Endothelial cell (in vitro differentiated cells): ENCODE measurements at regions not wholly inside any gene's neighbourhood (a gene's known extent, or its start where the extent isn't known, plus 50 kb on each side); places are given as distances from the start of the nearest gene placed in this dataset.
A peak's percentile ranks its signal among the peaks of the same experiment; 100 is the strongest.

ENCODE experiments used
- DNase-seq: peaks from one replicate; pipeline ENCODE4 v3.0.0; 2021; ENCODE audit warnings: low spot score
- H3K27ac Mint-ChIP-seq: one replicate; pipeline ENCODE4 v1.8.0; 2021; ENCODE audit warnings: mixed read lengths, inconsistent platforms; ENCODE audit not compliant: unreplicated experiment
- H3K27me3 Mint-ChIP-seq: one replicate; pipeline ENCODE4 v1.8.0; 2021; ENCODE audit warnings: mild to moderate bottlenecking, moderate library complexity, mixed read lengths, inconsistent platforms; ENCODE audit not compliant: unreplicated experiment
- H3K36me3 Mint-ChIP-seq: one replicate; pipeline ENCODE4 v1.8.0; 2021; ENCODE audit warnings: mild to moderate bottlenecking, low read depth, mixed read lengths, inconsistent platforms; ENCODE audit not compliant: unreplicated experiment
- H3K4me1 Mint-ChIP-seq: one replicate; pipeline ENCODE4 v1.8.0; 2021; ENCODE audit warnings: mild to moderate bottlenecking, mixed read lengths, inconsistent platforms; ENCODE audit not compliant: unreplicated experiment
- H3K4me3 Mint-ChIP-seq: one replicate; pipeline ENCODE4 v1.8.0; 2021; ENCODE audit warnings: mild to moderate bottlenecking, mixed read lengths, inconsistent platforms; ENCODE audit not compliant: unreplicated experiment
- H3K9me3 Mint-ChIP-seq: one replicate; pipeline ENCODE4 v1.8.0; 2021; ENCODE audit warnings: mixed read lengths, inconsistent platforms; ENCODE audit not compliant: unreplicated experiment
- CTCF ChIP-seq: fragments of 200-600 bp; sonication (generic); IDR thresholded peaks from one replicate; pipeline ENCODE4 v1.5.0; 2021; ENCODE audit warnings: antibody characterized with exemption; ENCODE audit not compliant: unreplicated experiment

- no peak for TF ChIP-seq CTCF
- Mint-ChIP-seq H3K9me3 (no peaks in the 10 kb centered on the region), H3K27me3 (peaks cover 5% of the 10 kb centered on the region), H3K4me3 (no peak overlapping the region), H3K36me3 (no peaks in the 10 kb centered on the region), H3K4me1 (no peaks in the 10 kb centered on the region), H3K27ac (no peak overlapping the region)
- no peak for DNase-seq
Observed at GRCh38 chr15:93372865-93373223, 283.8 kb upstream of the RGMA start.

GRCh38 chr15:93372208-93372864 lies 283.3 kb upstream of the RGMA start:
- Mint-ChIP-seq H3K36me3 (no peaks in the 10 kb centered on the region), H3K27me3 (peaks cover 4% of the 10 kb centered on the region), H3K9me3 (no peaks in the 10 kb centered on the region), H3K4me1 (no peaks in the 10 kb centered on the region), H3K27ac (no peak overlapping the region), H3K4me3 (no peak overlapping the region)
- no peak for DNase-seq
- no peak for TF ChIP-seq CTCF

- DNase-seq: no peak
- no peaks in the 10 kb centered on the region for H3K36me3 Mint-ChIP-seq
- no peak overlapping the region for H3K27ac Mint-ChIP-seq
- no peak for TF ChIP-seq CTCF
- H3K9me3 Mint-ChIP-seq: no peaks in the 10 kb centered on the region
- no peak overlapping the region for H3K4me3 Mint-ChIP-seq
- H3K27me3 Mint-ChIP-seq: no peaks in the 10 kb centered on the region
- no peaks in the 10 kb centered on the region for H3K4me1 Mint-ChIP-seq
Observed at GRCh38 chr15:93366387-93367100, 277.5 kb upstream of the RGMA start.

GRCh38 chr15:93362821-93363220 lies 273.8 kb upstream of the RGMA start:
- Mint-ChIP-seq H3K4me1 (no peaks in the 10 kb centered on the region), H3K36me3 (no peaks in the 10 kb centered on the region), H3K4me3 (no peak overlapping the region), H3K9me3 (no peaks in the 10 kb centered on the region), H3K27me3 (peaks cover 1% of the 10 kb centered on the region), H3K27ac (no peak overlapping the region)
- DNase-seq: peak; percentile 19
- no peak for TF ChIP-seq CTCF

GRCh38 chr15:93362203-93362602 lies 273.2 kb upstream of the RGMA start:
- Mint-ChIP-seq H3K27ac (no peak overlapping the region), H3K36me3 (no peaks in the 10 kb centered on the region), H3K4me1 (no peaks in the 10 kb centered on the region), H3K27me3 (peaks cover 1% of the 10 kb centered on the region), H3K4me3 (no peak overlapping the region), H3K9me3 (no peaks in the 10 kb centered on the region)
- DNase-seq: no peak
- TF ChIP-seq CTCF: no peak
